HL-60 (cell line): ENCODE measurements at regions not wholly inside any gene's neighbourhood (a gene's known extent, or its start where the extent isn't known, plus 50 kb on each side); places are given as distances from the start of the nearest gene placed in this dataset.

ENCODE experiments used
- CTCF ChIP-seq: IDR thresholded peaks from one replicate; pipeline ENCODE4 v1.5.1; 2011; ENCODE audit warnings: low read length, control low read depth, inconsistent platforms; ENCODE audit not compliant: insufficient read depth
- GABPA ChIP-seq: IDR thresholded peaks from 2 replicates; pipeline ENCODE4 v1.6.1; 2012; ENCODE audit warnings: low read depth
- POLR2AphosphoS5 ChIP-seq: IDR thresholded peaks from 2 replicates; pipeline ENCODE4 v1.6.1; 2012; ENCODE audit warnings: low read depth
- SPI1 ChIP-seq: IDR thresholded peaks from 2 replicates; pipeline ENCODE4 v1.6.1; 2012; ENCODE audit warnings: low read depth, mild to moderate bottlenecking, borderline replicate concordance

GRCh38 chr6:141946502-141946901, 186.2 kb upstream of the GJE1 start:
- TF ChIP-seq CTCF (no peak), POLR2AphosphoS5 (no peak), GABPA (no peak), SPI1 (no peak)
